Testis (tissue), 2 donors: ENCODE measurements at regions not wholly inside any gene's neighbourhood (a gene's known extent, or its start where the extent isn't known, plus 50 kb on each side); places are given as distances from the start of the nearest gene placed in this dataset.

Source experiments
- POLR2A ChIP-seq: fragments of 450-650 bp; IDR thresholded peaks from one replicate; pipeline ENCODE4 v1.6.1; 2017; ENCODE audit warnings: antibody characterized with exemption, mild to moderate bottlenecking, moderate library complexity
- TF ChIP-seq, protein P1 (sequence below), 3 experiments: fragments of 450-650 bp in 2 of 3; fragments of 200-600 bp in 1 of 3; sonication (generic) in 1 of 3; IDR thresholded peaks; one replicate each; pipeline ENCODE4 v1.5.1; 2016 to 2019; ENCODE audit warnings: antibody characterized with exemption in 3 of 3, mild to moderate bottlenecking in 2 of 3, moderate library complexity in 1 of 3

DNA sequence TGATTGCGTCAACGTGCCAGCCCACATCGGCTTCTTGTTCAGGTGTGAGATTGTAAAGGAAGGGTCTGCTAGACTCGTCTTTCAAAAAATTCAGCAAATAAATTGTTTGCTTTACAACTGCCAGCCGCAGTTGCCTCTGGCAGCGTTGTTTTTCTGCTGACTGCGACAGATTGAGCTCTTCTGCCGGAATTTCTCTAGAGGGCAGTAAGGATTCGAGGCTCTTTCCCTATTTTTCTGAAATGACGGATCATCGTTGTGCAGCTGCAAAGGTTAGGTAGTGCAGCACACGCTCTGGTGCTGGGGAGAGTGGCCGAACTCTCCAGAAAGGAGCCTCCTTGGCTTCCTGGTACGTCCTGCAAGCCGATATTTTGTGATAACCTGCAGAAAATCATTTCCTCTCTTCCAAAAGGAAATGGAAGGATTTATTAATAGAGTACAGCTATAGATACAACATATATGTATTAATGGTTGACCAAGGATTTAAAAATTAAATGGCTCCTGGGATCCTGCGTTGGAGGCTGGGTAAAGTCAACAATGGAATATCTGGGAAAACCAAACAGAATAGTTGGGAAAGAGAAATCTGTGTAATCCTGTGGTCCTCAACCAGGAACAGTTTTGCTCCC is 121.9 kb upstream of the ZFP64 start:
- TF ChIP-seq, protein P1, sequence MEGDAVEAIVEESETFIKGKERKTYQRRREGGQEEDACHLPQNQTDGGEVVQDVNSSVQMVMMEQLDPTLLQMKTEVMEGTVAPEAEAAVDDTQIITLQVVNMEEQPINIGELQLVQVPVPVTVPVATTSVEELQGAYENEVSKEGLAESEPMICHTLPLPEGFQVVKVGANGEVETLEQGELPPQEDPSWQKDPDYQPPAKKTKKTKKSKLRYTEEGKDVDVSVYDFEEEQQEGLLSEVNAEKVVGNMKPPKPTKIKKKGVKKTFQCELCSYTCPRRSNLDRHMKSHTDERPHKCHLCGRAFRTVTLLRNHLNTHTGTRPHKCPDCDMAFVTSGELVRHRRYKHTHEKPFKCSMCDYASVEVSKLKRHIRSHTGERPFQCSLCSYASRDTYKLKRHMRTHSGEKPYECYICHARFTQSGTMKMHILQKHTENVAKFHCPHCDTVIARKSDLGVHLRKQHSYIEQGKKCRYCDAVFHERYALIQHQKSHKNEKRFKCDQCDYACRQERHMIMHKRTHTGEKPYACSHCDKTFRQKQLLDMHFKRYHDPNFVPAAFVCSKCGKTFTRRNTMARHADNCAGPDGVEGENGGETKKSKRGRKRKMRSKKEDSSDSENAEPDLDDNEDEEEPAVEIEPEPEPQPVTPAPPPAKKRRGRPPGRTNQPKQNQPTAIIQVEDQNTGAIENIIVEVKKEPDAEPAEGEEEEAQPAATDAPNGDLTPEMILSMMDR (IDR thresholded peaks at IDR 0.05): peak in 2 of 3 experiments; percentile 33 to 44
- no peak for TF ChIP-seq POLR2A
